Large intestine (tissue), 3 donors: ENCODE measurements at regions not wholly inside any gene's neighbourhood (a gene's known extent, or its start where the extent isn't known, plus 50 kb on each side); places are given as distances from the start of the nearest gene placed in this dataset.
"Not testable (repeated sequence)": the region's sequence is repeated elsewhere in the genome, so short reads cannot be mapped to it uniquely, and the experiment has no call there.

Experiments used
- DNase-seq, 2 donors: peaks; one replicate each; pipeline versions ENCODE4 v3.0.0 to v3.0.0-alpha.2; 2013
- H3K27ac ChIP-seq: one replicate; pipeline ENCODE4 v1.5.1; 2013; ENCODE audit warnings: low read length
- H3K27me3 ChIP-seq: 2 replicates; pipeline ENCODE4 v1.6.1; 2013; ENCODE audit warnings: low read length; ENCODE audit not compliant: control insufficient read depth, insufficient read depth
- H3K36me3 ChIP-seq: 2 replicates; pipeline ENCODE4 v1.6.1; 2013; ENCODE audit warnings: low read length; ENCODE audit not compliant: control insufficient read depth, insufficient read depth
- H3K4me1 ChIP-seq: one replicate; pipeline ENCODE4 v1.6.1; 2013; ENCODE audit warnings: low read length; ENCODE audit not compliant: control insufficient read depth, insufficient read depth
- H3K4me3 ChIP-seq: one replicate; pipeline ENCODE4 v1.5.1; 2013; ENCODE audit warnings: low read length
- H3K9me3 ChIP-seq: one replicate; pipeline ENCODE4 v1.6.1; 2013; ENCODE audit warnings: mild to moderate bottlenecking, low read depth, low read length, moderate library complexity; ENCODE audit not compliant: control insufficient read depth
- WGBS: methylation state at CpG from one replicate; pipeline ENCODE4 v1.1.5; 2013; ENCODE audit warnings: low lambda C conversion rate; ENCODE audit not compliant: insufficient coverage; 5-methylcytosine and 5-hydroxymethylcytosine counted together

GRCh38 chr2:65974067-65974723 lies 460.7 kb upstream of the MEIS1 start:
- H3K27me3 ChIP-seq: no peaks in the 10 kb centered on the region
- no CpG with 5 or more reads among the region's 3 CpGs for WGBS
- DNase-seq: no peak
- H3K4me3 ChIP-seq: no peak overlapping the region
- no peaks in the 10 kb centered on the region for H3K9me3 ChIP-seq
- no peak overlapping the region for H3K27ac ChIP-seq
- no peaks in the 10 kb centered on the region for H3K36me3 ChIP-seq
- no peaks in the 10 kb centered on the region for H3K4me1 ChIP-seq

GRCh38 chr2:65969161-65969560 lies 465.8 kb upstream of the MEIS1 start:
- no peaks in the 10 kb centered on the region for H3K4me1 ChIP-seq
- H3K27ac ChIP-seq: no peak overlapping the region
- H3K4me3 ChIP-seq: no peak overlapping the region
- no CpG with 5 or more reads among the region's 3 CpGs for WGBS
- no peaks in the 10 kb centered on the region for H3K9me3 ChIP-seq
- H3K27me3 ChIP-seq: no peaks in the 10 kb centered on the region
- no peaks in the 10 kb centered on the region for H3K36me3 ChIP-seq
- peak; percentile 13 to 16 for DNase-seq

- H3K9me3 ChIP-seq, H3K4me1 ChIP-seq, H3K27me3 ChIP-seq, H3K4me3 ChIP-seq, DNase-seq, H3K27ac ChIP-seq, H3K36me3 ChIP-seq: not testable (repeated sequence)
- no CpG with 5 or more reads among the region's 5 CpGs for WGBS
Observed at GRCh38 chr2:65963303-65963702, 471.6 kb upstream of the MEIS1 start.

GRCh38 chr2:65960953-65961352 lies 474.0 kb upstream of the MEIS1 start:
- no peaks in the 10 kb centered on the region for H3K9me3 ChIP-seq
- no peaks in the 10 kb centered on the region for H3K27me3 ChIP-seq
- WGBS: no CpG with 5 or more reads among the region's 4 CpGs
- no peak for DNase-seq
- H3K27ac ChIP-seq: no peak overlapping the region
- H3K4me3 ChIP-seq: no peak overlapping the region
- no peaks in the 10 kb centered on the region for H3K4me1 ChIP-seq
- no peaks in the 10 kb centered on the region for H3K36me3 ChIP-seq

GRCh38 chr2:65957886-65958285 lies 477.0 kb upstream of the MEIS1 start:
- H3K9me3 ChIP-seq: no peaks in the 10 kb centered on the region
- no peaks in the 10 kb centered on the region for H3K36me3 ChIP-seq
- H3K4me1 ChIP-seq: no peaks in the 10 kb centered on the region
- WGBS: 67% methylated on average over 1 of the region's 5 CpGs
- no peak overlapping the region for H3K4me3 ChIP-seq
- no peak for DNase-seq
- no peaks in the 10 kb centered on the region for H3K27me3 ChIP-seq
- no peak overlapping the region for H3K27ac ChIP-seq

GRCh38 chr2:65957454-65957853 lies 477.5 kb upstream of the MEIS1 start:
- Histone ChIP-seq H3K4me1 (no peaks in the 10 kb centered on the region), H3K27ac (no peak overlapping the region), H3K36me3 (no peaks in the 10 kb centered on the region)

GRCh38 chr2:65955259-65955658 lies 479.7 kb upstream of the MEIS1 start:
- no peak overlapping the region for H3K4me3 ChIP-seq
- H3K4me1 ChIP-seq: no peaks in the 10 kb centered on the region
- no peaks in the 10 kb centered on the region for H3K36me3 ChIP-seq
- H3K27ac ChIP-seq: no peak overlapping the region
- no peaks in the 10 kb centered on the region for H3K9me3 ChIP-seq
- no peaks in the 10 kb centered on the region for H3K27me3 ChIP-seq
- DNase-seq: no peak
- WGBS: 80% methylated on average over 2 of the region's 2 CpGs

More at GRCh38 chr2:65957454-65957853, 477.5 kb upstream of the MEIS1 start:
- Histone ChIP-seq H3K4me3 (no peak overlapping the region), H3K9me3 (no peaks in the 10 kb centered on the region), H3K27me3 (no peaks in the 10 kb centered on the region)
- WGBS: no CpG with 5 or more reads among the region's 2 CpGs
- no peak for DNase-seq

- 100% methylated on average over 2 of the region's 5 CpGs for WGBS
- H3K9me3 ChIP-seq: no peaks in the 10 kb centered on the region
- H3K27ac ChIP-seq: no peak overlapping the region
- H3K4me3 ChIP-seq: no peak overlapping the region
- no peaks in the 10 kb centered on the region for H3K36me3 ChIP-seq
- DNase-seq: no peak
- H3K27me3 ChIP-seq: no peaks in the 10 kb centered on the region
- no peaks in the 10 kb centered on the region for H3K4me1 ChIP-seq
Observed at GRCh38 chr2:65952966-65953761, 481.8 kb upstream of the MEIS1 start.

- no peaks in the 10 kb centered on the region for H3K36me3 ChIP-seq
- H3K4me3 ChIP-seq: no peak overlapping the region
- no peak overlapping the region for H3K27ac ChIP-seq
- H3K9me3 ChIP-seq: peaks cover 3% of the 10 kb centered on the region
- no peaks in the 10 kb centered on the region for H3K4me1 ChIP-seq
- DNase-seq: no peak
- WGBS: 80% methylated on average over 1 of the region's 1 CpG
- no peaks in the 10 kb centered on the region for H3K27me3 ChIP-seq
Observed at GRCh38 chr2:65944213-65944612, 490.7 kb upstream of the MEIS1 start.

GRCh38 chr2:65943099-65943786 lies 491.7 kb upstream of the MEIS1 start:
- no peak for DNase-seq
- no peaks in the 10 kb centered on the region for H3K27me3 ChIP-seq
- H3K9me3 ChIP-seq: peaks cover 3% of the 10 kb centered on the region
- WGBS: no CpG with 5 or more reads among the region's 10 CpGs
- H3K36me3 ChIP-seq: no peaks in the 10 kb centered on the region
- no peaks in the 10 kb centered on the region for H3K4me1 ChIP-seq
- no peak overlapping the region for H3K27ac ChIP-seq
- no peak overlapping the region for H3K4me3 ChIP-seq
